LHCN-M2 (cell line): ENCODE measurements at regions not wholly inside any gene's neighbourhood (a gene's known extent, or its start where the extent isn't known, plus 50 kb on each side); places are given as distances from the start of the nearest gene placed in this dataset.

Experiments used
- DNase-seq: peaks from one replicate; pipeline ENCODE4 v3.0.0-alpha.2; 2012; ENCODE audit warnings: low read depth

- DNase-seq, result no peak
These were observed 70.5 kb downstream of the SERPINA3 start for GRCh38 chr14:94682736-94683135.

GRCh38 chr14:94682061-94682516, 69.9 kb downstream of the SERPINA3 start:
- DNase-seq, result no peak

- DNase-seq, result no peak
These were observed 69.3 kb downstream of the SERPINA3 start for GRCh38 chr14:94681300-94682060.

- DNase-seq, result no peak
These were observed 68.7 kb downstream of the SERPINA3 start for GRCh38 chr14:94680862-94681288.

GRCh38 chr14:94679937-94680861, 68.0 kb downstream of the SERPINA3 start:
- DNase-seq, result no peak

- no peak for DNase-seq
These were observed 67.1 kb downstream of the SERPINA3 start for GRCh38 chr14:94679106-94679810.

- DNase-seq, result no peak
These were observed 65.6 kb downstream of the SERPINA3 start for GRCh38 chr14:94677747-94678146.

- no peak for DNase-seq
These were observed 65.0 kb downstream of the SERPINA3 start for GRCh38 chr14:94677213-94677612.

- no peak for DNase-seq
These were observed 64.4 kb downstream of the SERPINA3 start for GRCh38 chr14:94676495-94677185.

- DNase-seq, result no peak
These were observed 62.8 kb downstream of the SERPINA3 start for GRCh38 chr14:94675036-94675435.

GRCh38 chr14:94673781-94674231, 61.6 kb downstream of the SERPINA3 start:
- DNase-seq, result no peak
